IPS-20b (cell line): ENCODE measurements at regions not wholly inside any gene's neighbourhood (a gene's known extent, or its start where the extent isn't known, plus 50 kb on each side); places are given as distances from the start of the nearest gene placed in this dataset.
"Not testable (repeated sequence)": the region's sequence is repeated elsewhere in the genome, so short reads cannot be mapped to it uniquely, and the experiment has no call there.

ENCODE experiments used
- H3K27ac ChIP-seq: one replicate; pipeline ENCODE4 v1.5.1; 2013; ENCODE audit warnings: low read length
- H3K27me3 ChIP-seq: 2 replicates; pipeline ENCODE4 v1.6.1; 2013; ENCODE audit warnings: mild to moderate bottlenecking, low read length, inconsistent platforms; ENCODE audit not compliant: insufficient read depth
- H3K36me3 ChIP-seq: 2 replicates; pipeline ENCODE4 v1.6.1; 2013; ENCODE audit warnings: low read depth, mild to moderate bottlenecking, inconsistent platforms, low read length, moderate library complexity; ENCODE audit not compliant: insufficient read depth
- H3K4me1 ChIP-seq: 2 replicates; pipeline ENCODE4 v1.6.1; 2013; ENCODE audit warnings: mild to moderate bottlenecking, control low read depth, inconsistent platforms, low read length, moderate library complexity; ENCODE audit not compliant: insufficient read depth
- H3K4me3 ChIP-seq: 2 replicates; pipeline ENCODE4 v1.5.1; 2013; ENCODE audit warnings: mild to moderate bottlenecking, low read length, inconsistent platforms
- H3K9ac ChIP-seq: 2 replicates; pipeline ENCODE4 v1.6.1; 2013; ENCODE audit warnings: low read depth, mild to moderate bottlenecking, inconsistent platforms, low read length, moderate library complexity
- H3K9me3 ChIP-seq: 2 replicates; pipeline ENCODE4 v1.6.1; 2013; ENCODE audit warnings: mild to moderate bottlenecking, low read depth, low read length, inconsistent platforms; ENCODE audit not compliant: insufficient read depth

DNA sequence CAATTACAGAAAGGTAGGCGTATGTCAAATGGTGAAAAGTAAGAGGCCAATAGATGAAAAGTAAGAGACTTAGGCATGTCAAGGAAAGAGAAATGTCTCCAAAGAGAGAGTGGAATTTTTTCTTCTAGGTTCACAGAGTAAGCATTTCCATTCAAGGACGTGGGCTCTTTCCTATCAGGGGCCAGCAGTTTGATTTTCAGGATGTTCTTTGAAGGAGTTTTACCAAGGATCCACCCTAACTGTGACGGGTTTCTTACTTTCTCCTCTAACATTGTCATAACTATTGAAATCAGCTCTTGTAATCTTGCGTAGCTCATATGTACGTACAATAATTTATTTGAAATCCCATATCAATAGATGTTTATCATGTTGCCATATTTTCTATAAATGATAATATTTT is 2112.2 kb upstream of the RAG2 start:
- H3K27me3 ChIP-seq = no peaks in the 10 kb centered on the region
- no peak overlapping the region for H3K9ac ChIP-seq
- no peaks in the 10 kb centered on the region for H3K9me3 ChIP-seq
- H3K27ac ChIP-seq = no peak overlapping the region
- H3K4me1 ChIP-seq = no peaks in the 10 kb centered on the region
- no peak overlapping the region for H3K4me3 ChIP-seq
- no peaks in the 10 kb centered on the region for H3K36me3 ChIP-seq

GRCh38 chr11:38700111-38700510 is 2102.1 kb upstream of the RAG2 start:
- no peaks in the 10 kb centered on the region for H3K36me3 ChIP-seq
- no peaks in the 10 kb centered on the region for H3K4me1 ChIP-seq
- H3K9me3 ChIP-seq = no peaks in the 10 kb centered on the region
- no peak overlapping the region for H3K9ac ChIP-seq
- no peak overlapping the region for H3K27ac ChIP-seq
- no peak overlapping the region for H3K4me3 ChIP-seq
- no peaks in the 10 kb centered on the region for H3K27me3 ChIP-seq

DNA sequence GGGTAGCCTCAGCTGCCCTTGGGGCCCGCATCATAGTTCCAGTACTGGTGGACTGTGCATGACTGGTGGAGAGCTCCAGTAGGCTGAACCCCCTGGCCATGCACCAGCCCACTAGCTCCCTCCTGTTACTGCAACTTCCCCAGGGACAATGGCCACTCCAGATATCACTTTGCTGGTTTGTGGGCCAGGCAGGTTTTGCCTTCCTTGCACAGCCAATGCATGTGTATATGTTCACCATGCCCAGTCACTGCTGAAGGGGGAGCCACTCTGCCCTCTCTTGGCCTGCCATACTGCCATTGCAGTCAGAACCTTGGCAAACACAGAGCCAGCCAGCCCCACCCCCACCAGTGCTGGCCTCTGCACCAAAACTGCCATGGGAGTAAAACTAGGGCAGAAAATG is 2095.3 kb upstream of the RAG2 start:
- Histone ChIP-seq H3K4me3 (no peak overlapping the region), H3K36me3 (no peaks in the 10 kb centered on the region), H3K27ac (no peak overlapping the region), H3K9ac (no peak overlapping the region), H3K9me3 (no peaks in the 10 kb centered on the region), H3K27me3 (no peaks in the 10 kb centered on the region), H3K4me1 (no peaks in the 10 kb centered on the region)

- H3K27ac ChIP-seq, H3K4me1 ChIP-seq, H3K9me3 ChIP-seq, H3K9ac ChIP-seq, H3K27me3 ChIP-seq, H3K36me3 ChIP-seq, H3K4me3 ChIP-seq: not testable (repeated sequence)
Observed at GRCh38 chr11:38690211-38690610, 2092.2 kb upstream of the RAG2 start.

DNA sequence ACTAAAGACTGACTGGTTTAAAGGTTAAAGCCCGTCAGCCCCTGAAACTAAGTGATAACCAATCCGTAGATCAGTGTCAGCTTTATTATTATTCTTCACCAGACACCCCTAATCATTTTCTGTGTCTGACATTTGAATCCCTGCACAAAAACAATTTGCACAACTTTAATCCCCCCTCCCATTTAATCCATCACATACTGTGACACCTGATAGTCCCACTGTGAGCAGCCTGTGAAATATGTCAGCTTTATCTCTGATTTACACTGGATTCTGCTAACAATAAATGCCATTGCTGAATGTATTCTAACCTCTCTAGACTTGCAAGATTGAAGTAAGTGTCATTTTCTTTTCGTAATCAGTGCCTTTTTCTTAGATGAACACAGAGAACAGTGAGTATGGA is 2089.0 kb upstream of the RAG2 start:
- Histone ChIP-seq H3K4me3 (no peak overlapping the region), H3K4me1 (no peaks in the 10 kb centered on the region), H3K27me3 (no peaks in the 10 kb centered on the region), H3K9me3 (no peaks in the 10 kb centered on the region), H3K9ac (no peak overlapping the region), H3K27ac (no peak overlapping the region), H3K36me3 (no peaks in the 10 kb centered on the region)

- no peaks in the 10 kb centered on the region for H3K27me3 ChIP-seq
- no peak overlapping the region for H3K4me3 ChIP-seq
- no peak overlapping the region for H3K9ac ChIP-seq
- no peak overlapping the region for H3K27ac ChIP-seq
- H3K4me1 ChIP-seq = no peaks in the 10 kb centered on the region
- H3K9me3 ChIP-seq = no peaks in the 10 kb centered on the region
- no peaks in the 10 kb centered on the region for H3K36me3 ChIP-seq
Observed at GRCh38 chr11:38683484-38683883, 2085.4 kb upstream of the RAG2 start.

DNA sequence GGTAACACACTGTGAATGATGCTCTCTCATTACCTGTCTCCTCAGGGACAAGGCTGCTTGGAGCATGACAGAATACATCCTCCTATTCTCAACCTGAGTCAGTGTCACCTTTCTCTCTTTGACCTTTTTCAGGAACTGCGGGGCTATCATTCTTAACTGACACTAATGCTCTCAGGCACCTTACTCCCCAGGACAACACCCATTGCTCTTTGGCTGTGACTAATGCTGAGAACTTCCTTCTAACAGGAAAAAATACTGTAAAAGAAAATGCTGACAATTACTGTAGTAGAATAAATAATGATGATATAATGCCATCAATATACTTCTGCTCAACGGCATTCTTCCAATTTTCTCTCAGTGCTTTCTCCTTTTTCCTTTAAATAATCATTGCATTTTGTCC is 2082.7 kb upstream of the RAG2 start:
- Histone ChIP-seq H3K9me3 (no peaks in the 10 kb centered on the region), H3K27ac (no peak overlapping the region), H3K4me3 (no peak overlapping the region), H3K4me1 (no peaks in the 10 kb centered on the region), H3K36me3 (no peaks in the 10 kb centered on the region), H3K27me3 (no peaks in the 10 kb centered on the region), H3K9ac (no peak overlapping the region)

DNA sequence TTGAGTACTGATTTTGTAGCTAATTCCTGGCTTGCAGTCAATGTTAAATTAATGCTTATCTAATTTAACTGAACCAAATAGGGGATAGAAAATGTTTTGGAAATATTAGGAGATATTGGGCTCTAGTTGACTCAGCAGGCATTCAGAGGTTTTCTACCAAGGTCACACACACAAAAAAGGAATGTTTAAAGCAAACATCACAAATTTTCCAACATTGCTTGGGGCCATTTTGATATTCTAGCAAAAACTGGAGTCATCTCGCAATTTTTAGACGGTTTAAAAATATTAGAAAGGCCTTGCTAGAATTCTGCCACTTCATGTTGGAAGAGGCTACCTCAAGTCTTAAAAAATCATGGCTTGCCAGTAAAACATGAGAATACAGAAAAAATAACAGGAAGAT is 2082.1 kb upstream of the RAG2 start:
- Histone ChIP-seq H3K27me3 (no peaks in the 10 kb centered on the region), H3K9me3 (no peaks in the 10 kb centered on the region), H3K4me1 (no peaks in the 10 kb centered on the region), H3K9ac (no peak overlapping the region), H3K36me3 (no peaks in the 10 kb centered on the region), H3K4me3 (no peak overlapping the region), H3K27ac (no peak overlapping the region)

DNA sequence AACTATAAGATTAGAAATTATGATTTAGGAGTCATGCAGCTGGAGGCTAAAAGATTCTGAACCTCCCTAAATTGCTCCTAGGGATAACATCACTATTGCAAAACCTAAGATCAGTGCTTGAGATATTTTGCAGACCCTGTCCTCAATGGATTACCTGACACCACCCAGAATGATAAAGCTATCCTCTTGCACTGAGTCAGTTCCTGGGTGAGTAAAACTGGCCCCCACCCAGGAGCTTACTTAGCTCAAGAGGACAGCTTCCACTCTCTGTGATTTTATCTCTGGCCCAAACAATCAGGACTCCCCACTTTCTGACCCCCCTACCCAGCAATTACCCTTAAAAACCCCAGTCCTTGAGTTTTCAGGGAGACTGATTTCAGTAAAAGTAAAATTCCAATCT is 2074.4 kb upstream of the RAG2 start:
- Histone ChIP-seq H3K27me3 (no peaks in the 10 kb centered on the region), H3K36me3 (no peaks in the 10 kb centered on the region), H3K9me3 (no peaks in the 10 kb centered on the region), H3K4me1 (no peaks in the 10 kb centered on the region), H3K27ac (no peak overlapping the region), H3K4me3 (no peak overlapping the region), H3K9ac (no peak overlapping the region)

DNA sequence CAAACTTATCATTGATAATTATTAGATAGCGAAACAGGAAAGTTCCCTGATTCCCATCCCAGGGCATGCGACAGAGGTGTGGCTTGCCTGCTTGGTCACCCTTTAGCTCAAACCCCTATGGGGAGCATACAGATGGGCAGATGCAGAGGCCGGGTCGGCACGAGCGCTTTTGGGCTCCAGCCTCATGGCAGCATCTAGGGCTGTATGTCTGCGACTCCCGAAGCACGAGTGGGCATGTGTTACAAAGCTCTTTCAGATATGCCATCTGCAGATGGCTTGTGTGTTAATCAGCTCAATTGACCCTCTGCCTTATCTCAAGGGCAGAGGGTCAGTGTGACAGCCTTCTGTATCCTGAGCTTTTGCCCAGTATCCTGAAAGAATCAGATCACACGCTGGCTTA is 2069.3 kb upstream of the RAG2 start:
- no peaks in the 10 kb centered on the region for H3K9me3 ChIP-seq
- no peaks in the 10 kb centered on the region for H3K27me3 ChIP-seq
- no peak overlapping the region for H3K9ac ChIP-seq
- H3K36me3 ChIP-seq = no peaks in the 10 kb centered on the region
- no peaks in the 10 kb centered on the region for H3K4me1 ChIP-seq
- no peak overlapping the region for H3K27ac ChIP-seq
- H3K4me3 ChIP-seq = no peak overlapping the region

GRCh38 chr11:38648604-38649003 is 2050.6 kb upstream of the RAG2 start:
- Histone ChIP-seq H3K9ac (no peak overlapping the region), H3K27ac (no peak overlapping the region), H3K9me3 (no peaks in the 10 kb centered on the region), H3K4me3 (no peak overlapping the region), H3K36me3 (no peaks in the 10 kb centered on the region), H3K4me1 (no peaks in the 10 kb centered on the region), H3K27me3 (no peaks in the 10 kb centered on the region)

- H3K27me3 ChIP-seq = no peaks in the 10 kb centered on the region
- H3K4me1 ChIP-seq = no peaks in the 10 kb centered on the region
- H3K4me3 ChIP-seq = no peak overlapping the region
- no peak overlapping the region for H3K27ac ChIP-seq
- H3K9ac ChIP-seq = no peak overlapping the region
- H3K36me3 ChIP-seq = no peaks in the 10 kb centered on the region
- H3K9me3 ChIP-seq = no peaks in the 10 kb centered on the region
Observed at GRCh38 chr11:38646382-38646781, 2048.3 kb upstream of the RAG2 start.

GRCh38 chr11:38640854-38641253 is 2042.8 kb upstream of the RAG2 start:
- H3K27ac ChIP-seq = no peak overlapping the region
- H3K9me3 ChIP-seq = no peaks in the 10 kb centered on the region
- H3K4me3 ChIP-seq = no peak overlapping the region
- H3K9ac ChIP-seq = no peak overlapping the region
- H3K36me3 ChIP-seq = no peaks in the 10 kb centered on the region
- H3K27me3 ChIP-seq = no peaks in the 10 kb centered on the region
- no peaks in the 10 kb centered on the region for H3K4me1 ChIP-seq
